ENCODE measurements at regions not wholly inside any gene's neighbourhood (a gene's known extent, or its start where the extent isn't known, plus 50 kb on each side); places are given as distances from the start of the nearest gene placed in this dataset.

DNA sequence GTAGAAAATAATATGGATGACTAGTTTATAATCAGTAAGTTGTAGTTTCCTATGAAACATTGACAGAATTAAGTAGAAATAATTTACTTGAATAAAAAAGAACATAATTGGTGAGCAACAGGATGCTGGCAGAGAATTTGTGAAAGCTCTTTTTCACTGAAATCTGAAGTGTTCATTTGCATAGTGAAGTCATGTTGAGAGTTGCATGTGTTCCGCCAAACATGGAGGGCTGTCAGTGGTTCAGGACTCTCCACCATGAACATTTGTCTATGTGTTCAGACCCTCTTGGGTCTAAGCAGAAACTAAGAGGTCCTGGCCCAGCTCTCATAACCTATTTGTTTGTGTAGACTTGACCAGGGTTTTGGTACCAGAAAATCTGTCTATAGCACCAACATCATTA, 182.5 kb upstream of the LINC00305 start:
- TF ChIP-seq SUZ12 (IDR thresholded peaks at IDR 0.05; ENCODE audit: extremely low read depth, insufficient read depth, insufficient read length) = no peak
- no peak for TF ChIP-seq YY1 (IDR thresholded peaks at IDR 0.05; ENCODE audit: insufficient read depth, insufficient read length)
